OCI-LY7 (cell line): ENCODE measurements at regions not wholly inside any gene's neighbourhood (a gene's known extent, or its start where the extent isn't known, plus 50 kb on each side); places are given as distances from the start of the nearest gene placed in this dataset.

Experiments used
- BruUV-seq: library from RNA; stranded (reverse); fragments of 400-500 nt; replicated peaks from 2 replicates; lab custom pipeline; 2021; lab: Mats Ljungman, UMichigan
- CTCF ChIA-PET: fragments of 300-600 bp; sonication (Branson Sonifier 250); formaldehyde crosslinking; loops from one replicate; lab custom pipeline; 2022; ENCODE audit warnings: antibody characterized with exemption; ENCODE audit not compliant: unreplicated experiment; lab: Charles Lee
- POLR2A ChIA-PET: fragments of 300-600 bp; sonication (Branson Sonifier 250); formaldehyde crosslinking; loops from one replicate; lab custom pipeline; 2022; ENCODE audit warnings: antibody characterized with exemption; lab: Charles Lee
- DNase-seq: peaks from one replicate; pipeline ENCODE4 v3.0.0-alpha.2; 2015; ENCODE audit warnings: low spot score
- H2AFZ ChIP-seq: fragments of 200-600 bp; sonication (generic), shearing (Covaris generic); 2 replicates; pipeline ENCODE4 v1.6.1; 2014; ENCODE audit warnings: mild to moderate bottlenecking, antibody characterized with exemption, low read length, moderate library complexity
- H3K27ac ChIP-seq: fragments of 200-600 bp; sonication (generic); 2 replicates; pipeline ENCODE4 v1.5.1; 2014; ENCODE audit warnings: mixed run types, low read depth, mild to moderate bottlenecking, moderate library complexity, low read length, inconsistent platforms; ENCODE audit not compliant: poor library complexity, severe bottlenecking
- H3K36me3 ChIP-seq: fragments of 200-600 bp; sonication (generic); 2 replicates; pipeline ENCODE4 v1.6.1; 2014; ENCODE audit warnings: mild to moderate bottlenecking, antibody characterized with exemption, low read length, moderate library complexity, mixed read lengths; ENCODE audit not compliant: insufficient read depth
- H3K4me1 ChIP-seq: fragments of 200-600 bp; sonication (generic); 2 replicates; pipeline ENCODE4 v1.5.1; 2014; ENCODE audit warnings: mild to moderate bottlenecking, low read length; ENCODE audit not compliant: insufficient read depth, poor library complexity, severe bottlenecking
- H3K4me2 ChIP-seq: fragments of 200-600 bp; sonication (generic); 2 replicates; pipeline ENCODE4 v1.6.1; 2014; ENCODE audit warnings: mild to moderate bottlenecking, low read length
- H3K4me3 ChIP-seq: fragments of 200-600 bp; sonication (generic); 2 replicates; pipeline ENCODE4 v1.5.1; 2014; ENCODE audit warnings: mild to moderate bottlenecking, low read depth, low read length; ENCODE audit not compliant: poor library complexity, severe bottlenecking
- H3K79me2 ChIP-seq: fragments of 200-600 bp; sonication (generic); 2 replicates; pipeline ENCODE4 v1.6.1; 2016; ENCODE audit warnings: low read depth, mild to moderate bottlenecking, low read length, moderate library complexity, mixed read lengths; ENCODE audit not compliant: insufficient read depth
- H3K9me2 ChIP-seq: fragments of 200-600 bp; sonication (generic); 2 replicates; pipeline ENCODE4 v1.6.1; 2016; ENCODE audit warnings: mild to moderate bottlenecking, low read length, mixed read lengths; ENCODE audit not compliant: insufficient read depth
- H3K9me3 ChIP-seq: fragments of 200-600 bp; sonication (generic); 2 replicates; pipeline ENCODE4 v1.6.1; 2014; ENCODE audit warnings: mild to moderate bottlenecking, mixed run types, low read length, mixed read lengths
- H4K20me1 ChIP-seq: fragments of 200-600 bp; sonication (generic); 2 replicates; pipeline ENCODE4 v1.6.1; 2014; ENCODE audit warnings: mild to moderate bottlenecking, antibody characterized with exemption, low read length, moderate library complexity, mixed read lengths; ENCODE audit not compliant: insufficient read depth
- CTCF ChIP-seq: fragments of 200-600 bp; sonication (generic); conservative IDR thresholded peaks from 2 replicates; pipeline ENCODE4 v1.5.1; 2014; ENCODE audit warnings: mild to moderate bottlenecking, antibody characterized with exemption, low read length, moderate library complexity, mixed read lengths
- EZH2phosphoT487 ChIP-seq: fragments of 200-600 bp; sonication (generic); IDR thresholded peaks from 2 replicates; pipeline ENCODE4 v1.6.1; 2018; ENCODE audit warnings: low read depth, borderline replicate concordance, mild to moderate bottlenecking, mixed run types, antibody characterized with exemption, low read length, moderate library complexity, mixed read lengths
- intact Hi-C: fragments of 100-400 bp; cut with micrococcal nuclease; formaldehyde crosslinking; loops from one replicate; pipeline ENCODE4 v1.10.0; 2022; ENCODE audit not compliant: unreplicated experiment

GRCh38 chr22:48845356-48845936 is 982.2 kb downstream of the BRD1 start:
- Histone ChIP-seq H3K4me3 (no peak overlapping the region), H3K79me2 (no peaks in the 10 kb centered on the region), H3K4me1 (peaks cover 16% of the 10 kb centered on the region), H2AFZ (no peak overlapping the region), H4K20me1 (no peaks in the 10 kb centered on the region), H3K9me2 (no peaks in the 10 kb centered on the region), H3K27ac (no peak overlapping the region), H3K4me2 (no peak overlapping the region), H3K36me3 (no peaks in the 10 kb centered on the region), H3K9me3 (no peaks in the 10 kb centered on the region)
- DNase-seq, result no peak
- intact Hi-C loops, result no loop called here
- ChIA-PET CTCF (no interaction called here), POLR2A (no interaction called here)
- TF ChIP-seq CTCF (no peak), EZH2phosphoT487 (no peak)
- BruUV-seq, result no TSS peak

GRCh38 chr22:48844056-48844675 is 983.5 kb downstream of the BRD1 start:
- Histone ChIP-seq H3K4me2 (no peak overlapping the region), H3K36me3 (no peaks in the 10 kb centered on the region), H3K4me3 (no peak overlapping the region), H2AFZ (no peak overlapping the region), H3K27ac (no peak overlapping the region), H3K9me3 (no peaks in the 10 kb centered on the region), H3K9me2 (no peaks in the 10 kb centered on the region), H3K79me2 (no peaks in the 10 kb centered on the region), H4K20me1 (no peaks in the 10 kb centered on the region), H3K4me1 (peaks cover 18% of the 10 kb centered on the region)
- no TSS peak for BruUV-seq
- ChIA-PET CTCF (no interaction called here), POLR2A (no interaction called here)
- TF ChIP-seq EZH2phosphoT487 (no peak), CTCF (no peak)
- intact Hi-C loops, result no loop called here
- no peak for DNase-seq

GRCh38 chr22:48843640-48844039 is 984.0 kb downstream of the BRD1 start:
- POLR2A ChIA-PET, result no interaction called here
- DNase-seq, result no peak
- Histone ChIP-seq H3K79me2 (no peaks in the 10 kb centered on the region), H3K4me3 (no peak overlapping the region), H3K9me2 (no peaks in the 10 kb centered on the region), H4K20me1 (no peaks in the 10 kb centered on the region), H2AFZ (no peak overlapping the region), H3K4me1 (peaks cover 22% of the 10 kb centered on the region), H3K36me3 (no peaks in the 10 kb centered on the region), H3K27ac (no peak overlapping the region), H3K9me3 (no peaks in the 10 kb centered on the region), H3K4me2 (no peak overlapping the region)
- CTCF ChIA-PET, result no interaction called here
- no TSS peak for BruUV-seq
- no peak for TF ChIP-seq CTCF
- TF ChIP-seq EZH2phosphoT487, result no peak
- intact Hi-C loops, result no loop called here
